Spinal cord (tissue), 9 donors: ENCODE measurements at regions not wholly inside any gene's neighbourhood (a gene's known extent, or its start where the extent isn't known, plus 50 kb on each side); places are given as distances from the start of the nearest gene placed in this dataset.

Source experiments
- DNase-seq, 6 donors: peaks; one replicate each; pipeline versions ENCODE4 v3.0.0 to v3.0.0-alpha.2; 2013 to 2015; ENCODE audit warnings: low spot score in 6 of 6, low read depth in 4 of 6
- H3K27ac ChIP-seq: one replicate; pipeline ENCODE4 v1.5.1; 2013; ENCODE audit warnings: low read depth, low read length, control low read depth
- H3K27me3 ChIP-seq: one replicate; pipeline ENCODE4 v1.6.1; 2013; ENCODE audit warnings: low read length; ENCODE audit not compliant: control insufficient read depth, insufficient read depth
- H3K36me3 ChIP-seq: one replicate; pipeline ENCODE4 v1.6.1; 2013; ENCODE audit warnings: low read length; ENCODE audit not compliant: control insufficient read depth, insufficient read depth
- H3K4me1 ChIP-seq: one replicate; pipeline ENCODE4 v1.6.1; 2013; ENCODE audit warnings: low read length; ENCODE audit not compliant: control insufficient read depth, insufficient read depth
- H3K4me3 ChIP-seq: one replicate; pipeline ENCODE4 v1.5.1; 2013; ENCODE audit warnings: low read depth, low read length, control low read depth
- H3K9me3 ChIP-seq: one replicate; pipeline ENCODE4 v1.6.1; 2013; ENCODE audit warnings: low read length; ENCODE audit not compliant: control insufficient read depth, insufficient read depth
- WGBS: methylation state at CpG from one replicate; pipeline ENCODE4 v1.1.5; 2013; ENCODE audit warnings: missing lambda C conversion rate; ENCODE audit not compliant: insufficient coverage; 5-methylcytosine and 5-hydroxymethylcytosine counted together
- donor health status: healthy.

DNA sequence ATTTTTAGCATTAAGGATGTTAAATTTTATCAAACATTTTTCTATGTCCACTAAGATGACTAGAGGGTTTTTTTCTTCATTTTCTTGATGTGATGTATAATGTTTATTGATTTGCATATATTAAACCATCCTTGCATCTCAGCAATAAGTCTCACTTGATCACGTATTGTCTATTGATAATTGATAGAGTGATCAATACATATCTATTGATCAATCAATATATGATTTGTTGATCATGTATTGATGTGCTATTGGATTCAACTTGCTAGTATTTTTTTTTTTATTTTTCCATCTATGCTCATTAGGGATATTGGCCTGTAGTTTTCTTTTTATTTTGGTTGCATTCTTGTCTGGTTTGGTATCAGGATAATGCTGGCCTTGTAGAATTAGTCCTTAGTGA is 2202.0 kb downstream of the PCDH9 start:
- Histone ChIP-seq H3K27me3 (no peaks in the 10 kb centered on the region), H3K36me3 (no peaks in the 10 kb centered on the region), H3K9me3 (no peaks in the 10 kb centered on the region), H3K4me1 (no peaks in the 10 kb centered on the region), H3K27ac (no peak overlapping the region), H3K4me3 (no peak overlapping the region)
- no CpG with 5 or more reads among the region's 1 CpG for WGBS
- DNase-seq, result no peak

GRCh38 chr13:65026505-65026904 is 2203.6 kb downstream of the PCDH9 start:
- no CpG with 5 or more reads among the region's 2 CpGs for WGBS

GRCh38 chr13:65011378-65011777 is 2218.8 kb downstream of the PCDH9 start:
- no peaks in the 10 kb centered on the region for H3K36me3 ChIP-seq
- H3K4me1 ChIP-seq, result no peaks in the 10 kb centered on the region
- WGBS, result no CpG with 5 or more reads among the region's 3 CpGs
- H3K27me3 ChIP-seq, result no peaks in the 10 kb centered on the region
- no peak for DNase-seq
- no peaks in the 10 kb centered on the region for H3K9me3 ChIP-seq
- no peak overlapping the region for H3K4me3 ChIP-seq
- no peak overlapping the region for H3K27ac ChIP-seq

More at GRCh38 chr13:65026505-65026904, 2203.6 kb downstream of the PCDH9 start:
- H3K4me1 ChIP-seq, result no peaks in the 10 kb centered on the region
- H3K27ac ChIP-seq, result no peak overlapping the region
- no peak overlapping the region for H3K4me3 ChIP-seq
- no peaks in the 10 kb centered on the region for H3K9me3 ChIP-seq
- no peaks in the 10 kb centered on the region for H3K36me3 ChIP-seq
- DNase-seq, result no peak
- no peaks in the 10 kb centered on the region for H3K27me3 ChIP-seq

DNA sequence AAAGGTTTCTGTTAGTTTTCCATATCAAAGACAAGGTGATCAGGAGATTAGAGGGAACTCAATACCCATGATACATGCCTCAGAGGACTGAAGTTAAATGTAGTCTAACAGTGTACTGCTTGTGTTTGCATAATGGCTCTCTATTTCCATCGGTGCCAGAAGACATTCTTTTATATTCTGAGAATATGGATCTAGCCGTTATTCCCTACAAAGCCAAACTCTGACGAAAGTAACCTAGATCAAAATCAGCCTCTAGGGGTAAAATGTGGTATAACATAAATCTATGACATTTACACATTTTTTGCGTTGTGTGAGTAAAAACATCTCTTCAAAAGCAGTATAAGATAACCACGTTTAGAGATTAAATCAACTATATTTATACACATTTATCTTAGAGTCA is 2232.7 kb downstream of the PCDH9 start:
- H3K27ac ChIP-seq, result no peak overlapping the region
- DNase-seq, result no peak
- H3K9me3 ChIP-seq, result no peaks in the 10 kb centered on the region
- H3K4me3 ChIP-seq, result no peak overlapping the region
- no peaks in the 10 kb centered on the region for H3K4me1 ChIP-seq
- WGBS, result 78% methylated on average over 1 of the region's 5 CpGs
- no peaks in the 10 kb centered on the region for H3K36me3 ChIP-seq
- H3K27me3 ChIP-seq, result no peaks in the 10 kb centered on the region

GRCh38 chr13:64993514-64994164 is 2236.5 kb downstream of the PCDH9 start:
- Histone ChIP-seq H3K4me1 (no peaks in the 10 kb centered on the region), H3K27ac (no peak overlapping the region), H3K4me3 (no peak overlapping the region), H3K9me3 (no peaks in the 10 kb centered on the region), H3K27me3 (no peaks in the 10 kb centered on the region), H3K36me3 (no peaks in the 10 kb centered on the region)
- WGBS, result no CpG with 5 or more reads among the region's 4 CpGs
- no peak for DNase-seq

GRCh38 chr13:64992314-64992713 is 2237.8 kb downstream of the PCDH9 start:
- no peaks in the 10 kb centered on the region for H3K27me3 ChIP-seq
- no peaks in the 10 kb centered on the region for H3K4me1 ChIP-seq
- DNase-seq, result no peak
- no CpG with 5 or more reads among the region's 2 CpGs for WGBS
- H3K36me3 ChIP-seq, result no peaks in the 10 kb centered on the region
- H3K27ac ChIP-seq, result no peak overlapping the region
- no peak overlapping the region for H3K4me3 ChIP-seq
- H3K9me3 ChIP-seq, result no peaks in the 10 kb centered on the region

GRCh38 chr13:64985075-64985474 is 2245.1 kb downstream of the PCDH9 start:
- no CpG with 5 or more reads among the region's 5 CpGs for WGBS
- DNase-seq, result no peak

GRCh38 chr13:64962404-64962803 is 2267.7 kb downstream of the PCDH9 start:
- Histone ChIP-seq H3K4me1 (no peaks in the 10 kb centered on the region), H3K4me3 (no peak overlapping the region), H3K36me3 (no peaks in the 10 kb centered on the region), H3K27me3 (no peaks in the 10 kb centered on the region), H3K27ac (no peak overlapping the region), H3K9me3 (peaks cover 2% of the 10 kb centered on the region)
- no peak for DNase-seq
- 80% methylated on average over 1 of the region's 1 CpG for WGBS

More at GRCh38 chr13:64985075-64985474, 2245.1 kb downstream of the PCDH9 start:
- Histone ChIP-seq H3K4me3 (no peak overlapping the region), H3K9me3 (no peaks in the 10 kb centered on the region), H3K27me3 (no peaks in the 10 kb centered on the region), H3K36me3 (no peaks in the 10 kb centered on the region), H3K27ac (no peak overlapping the region), H3K4me1 (no peaks in the 10 kb centered on the region)

GRCh38 chr13:64959276-64959675 is 2270.9 kb downstream of the PCDH9 start:
- no peaks in the 10 kb centered on the region for H3K4me1 ChIP-seq
- DNase-seq, result no peak
- WGBS, result 94% methylated on average over 4 of the region's 15 CpGs
- no peaks in the 10 kb centered on the region for H3K9me3 ChIP-seq
- no peaks in the 10 kb centered on the region for H3K27me3 ChIP-seq
- H3K36me3 ChIP-seq, result no peaks in the 10 kb centered on the region
- no peak overlapping the region for H3K4me3 ChIP-seq
- H3K27ac ChIP-seq, result no peak overlapping the region

- no peak for DNase-seq
- H3K4me1 ChIP-seq, result no peaks in the 10 kb centered on the region
- H3K36me3 ChIP-seq, result no peaks in the 10 kb centered on the region
- H3K27me3 ChIP-seq, result no peaks in the 10 kb centered on the region
- H3K27ac ChIP-seq, result no peak overlapping the region
- no peak overlapping the region for H3K4me3 ChIP-seq
- WGBS, result 93% methylated on average over 15 of the region's 16 CpGs
- H3K9me3 ChIP-seq, result no peaks in the 10 kb centered on the region
Measured at GRCh38 chr13:64958106-64958505, 2272.0 kb downstream of the PCDH9 start.
